NCI-H69 (cell line): ENCODE measurements at regions not wholly inside any gene's neighbourhood (a gene's known extent, or its start where the extent isn't known, plus 50 kb on each side); places are given as distances from the start of the nearest gene placed in this dataset.
"Not testable (repeated sequence)": the region's sequence is repeated elsewhere in the genome, so short reads cannot be mapped to it uniquely, and the experiment has no call there.

Source experiments
- DNase-seq: peaks from one replicate; lab custom pipeline; 2025; lab: John Stamatoyannopoulos, UW

- DNase-seq = not testable (repeated sequence)
Measured at GRCh38 chr16:88266935-88267551, 115.7 kb upstream of the ZNF469 start.

- DNase-seq = not testable (repeated sequence)
Measured at GRCh38 chr16:88268186-88268970, 114.4 kb upstream of the ZNF469 start.

GRCh38 chr16:88270171-88270790, 112.5 kb upstream of the ZNF469 start:
- not testable (repeated sequence) for DNase-seq

GRCh38 chr16:88271296-88271695, 111.5 kb upstream of the ZNF469 start:
- DNase-seq = not testable (repeated sequence)

- DNase-seq = not testable (repeated sequence)
Measured at GRCh38 chr16:88271776-88272175, 111.0 kb upstream of the ZNF469 start.

- DNase-seq = not testable (repeated sequence)
Measured at GRCh38 chr16:88272437-88272836, 110.3 kb upstream of the ZNF469 start.

- DNase-seq = not testable (repeated sequence)
Measured at GRCh38 chr16:88274126-88274750, 108.5 kb upstream of the ZNF469 start.

- no peak for DNase-seq
Measured at GRCh38 chr16:88274847-88275246, 107.9 kb upstream of the ZNF469 start.

GRCh38 chr16:88275336-88276122, 107.2 kb upstream of the ZNF469 start:
- DNase-seq = not testable (repeated sequence)

- DNase-seq = not testable (repeated sequence)
Measured at GRCh38 chr16:88276123-88276588, 106.6 kb upstream of the ZNF469 start.

- DNase-seq = no peak
Measured at GRCh38 chr16:88276591-88276990, 106.2 kb upstream of the ZNF469 start.

- DNase-seq = no peak
Measured at GRCh38 chr16:88279998-88280397, 102.8 kb upstream of the ZNF469 start.

GRCh38 chr16:88281858-88282563, 100.7 kb upstream of the ZNF469 start:
- DNase-seq = no peak

GRCh38 chr16:88282564-88283395, 100.0 kb upstream of the ZNF469 start:
- no peak for DNase-seq

- DNase-seq = no peak
Measured at GRCh38 chr16:88283596-88283995, 99.2 kb upstream of the ZNF469 start.

- DNase-seq = no peak
Measured at GRCh38 chr16:88284101-88284500, 98.7 kb upstream of the ZNF469 start.

- DNase-seq = no peak
Measured at GRCh38 chr16:88284626-88285513, 97.9 kb upstream of the ZNF469 start.

GRCh38 chr16:88285514-88285822, 97.3 kb upstream of the ZNF469 start:
- no peak for DNase-seq

- no peak for DNase-seq
Measured at GRCh38 chr16:88286301-88286923, 96.3 kb upstream of the ZNF469 start.
